ENCODE measurements at regions not wholly inside any gene's neighbourhood (a gene's known extent, or its start where the extent isn't known, plus 50 kb on each side); places are given as distances from the start of the nearest gene placed in this dataset.

DNA sequence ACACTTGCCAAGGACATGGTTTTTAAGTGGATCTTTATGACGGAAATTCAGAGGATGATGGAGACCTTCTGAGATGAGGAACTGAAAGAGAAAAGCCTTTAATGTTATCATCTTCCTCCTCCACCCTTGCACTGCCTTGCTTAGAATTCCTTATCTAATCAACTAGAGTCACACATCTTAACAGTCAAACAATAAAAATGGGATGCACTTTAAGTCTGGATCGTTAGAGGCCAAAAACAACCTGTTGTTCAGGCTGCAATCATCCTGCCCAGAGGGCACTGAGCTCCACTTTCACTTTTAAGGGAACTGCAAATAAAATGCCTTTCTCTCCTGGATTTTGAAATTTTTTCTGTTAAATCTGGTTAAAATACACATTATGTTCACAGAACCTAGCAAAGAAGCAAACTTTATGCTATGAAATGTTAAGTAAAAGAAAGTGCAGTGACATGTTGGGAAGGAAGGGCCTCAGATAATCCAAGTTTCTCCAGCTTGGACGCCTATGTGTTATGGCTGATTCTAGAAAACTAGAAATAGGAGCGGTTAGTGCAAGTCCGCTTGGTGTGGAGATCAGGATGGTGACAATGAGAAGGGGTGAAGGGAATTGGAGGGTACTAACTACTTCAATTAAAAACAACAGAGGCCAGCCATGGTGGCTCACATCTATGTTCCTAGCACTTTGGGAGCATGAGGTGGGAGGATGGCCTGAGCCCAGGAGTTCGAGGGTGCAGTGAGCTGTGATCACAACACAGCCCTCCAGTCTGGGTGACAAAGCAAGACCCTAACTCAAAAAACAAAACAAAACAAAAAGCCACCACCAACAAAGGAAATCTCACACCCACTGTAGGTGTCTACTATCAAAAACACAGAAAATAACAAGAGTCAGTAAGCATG, 66.4 kb upstream of the KIF13A start:
- intact Hi-C loops (cut with micrococcal nuclease; ENCODE audit: unreplicated experiment): no loop called here
- Mint-ChIP-seq H3K36me3 (ENCODE audit: insufficient read depth, unreplicated experiment) (no peaks in the 10 kb centered on the region), H3K27ac (ENCODE audit: unreplicated experiment) (no peak overlapping the region), H3K4me3 (ENCODE audit: low read depth, unreplicated experiment) (peak overlapping the region; percentile 22), H3K4me1 (ENCODE audit: low read depth, unreplicated experiment) (peaks cover 20% of the 10 kb centered on the region), H3K9me3 (ENCODE audit: low read depth, unreplicated experiment) (no peaks in the 10 kb centered on the region), H3K27me3 (ENCODE audit: unreplicated experiment) (no peaks in the 10 kb centered on the region)
- CTCF ChIA-PET: interaction anchor here (0.9 kb wide), 1 partner anchor 10 kb away, joined by 3 read pairs; no protein-coding TSS in a partner anchor
- BruUV-seq (replicated peaks): no TSS peak
- TF ChIP-seq, protein P1, sequence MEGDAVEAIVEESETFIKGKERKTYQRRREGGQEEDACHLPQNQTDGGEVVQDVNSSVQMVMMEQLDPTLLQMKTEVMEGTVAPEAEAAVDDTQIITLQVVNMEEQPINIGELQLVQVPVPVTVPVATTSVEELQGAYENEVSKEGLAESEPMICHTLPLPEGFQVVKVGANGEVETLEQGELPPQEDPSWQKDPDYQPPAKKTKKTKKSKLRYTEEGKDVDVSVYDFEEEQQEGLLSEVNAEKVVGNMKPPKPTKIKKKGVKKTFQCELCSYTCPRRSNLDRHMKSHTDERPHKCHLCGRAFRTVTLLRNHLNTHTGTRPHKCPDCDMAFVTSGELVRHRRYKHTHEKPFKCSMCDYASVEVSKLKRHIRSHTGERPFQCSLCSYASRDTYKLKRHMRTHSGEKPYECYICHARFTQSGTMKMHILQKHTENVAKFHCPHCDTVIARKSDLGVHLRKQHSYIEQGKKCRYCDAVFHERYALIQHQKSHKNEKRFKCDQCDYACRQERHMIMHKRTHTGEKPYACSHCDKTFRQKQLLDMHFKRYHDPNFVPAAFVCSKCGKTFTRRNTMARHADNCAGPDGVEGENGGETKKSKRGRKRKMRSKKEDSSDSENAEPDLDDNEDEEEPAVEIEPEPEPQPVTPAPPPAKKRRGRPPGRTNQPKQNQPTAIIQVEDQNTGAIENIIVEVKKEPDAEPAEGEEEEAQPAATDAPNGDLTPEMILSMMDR (IDR thresholded peaks at IDR 0.05; ENCODE audit: unreplicated experiment): no peak
- DNase-seq: no peak

DNA sequence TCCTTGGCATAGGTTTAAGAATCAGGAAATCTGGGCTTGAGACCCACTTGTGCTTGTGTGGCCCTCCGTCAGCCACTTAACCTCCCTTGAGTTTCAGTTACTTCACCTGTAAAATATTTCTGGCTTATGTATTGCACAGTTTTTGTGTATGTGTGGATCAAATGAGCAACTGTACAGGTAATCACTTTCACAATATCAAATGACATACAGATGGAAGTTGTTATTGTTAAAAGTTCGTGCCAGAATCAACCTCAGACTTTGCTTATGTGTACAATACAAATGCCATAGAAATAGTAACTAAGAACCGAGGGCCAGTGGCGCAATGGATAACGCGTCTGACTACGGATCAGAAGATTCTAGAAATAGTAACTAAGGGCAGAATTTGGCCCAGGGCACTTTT, 65.6 kb upstream of the KIF13A start:
- BruUV-seq (replicated peaks): no TSS peak

DNA sequence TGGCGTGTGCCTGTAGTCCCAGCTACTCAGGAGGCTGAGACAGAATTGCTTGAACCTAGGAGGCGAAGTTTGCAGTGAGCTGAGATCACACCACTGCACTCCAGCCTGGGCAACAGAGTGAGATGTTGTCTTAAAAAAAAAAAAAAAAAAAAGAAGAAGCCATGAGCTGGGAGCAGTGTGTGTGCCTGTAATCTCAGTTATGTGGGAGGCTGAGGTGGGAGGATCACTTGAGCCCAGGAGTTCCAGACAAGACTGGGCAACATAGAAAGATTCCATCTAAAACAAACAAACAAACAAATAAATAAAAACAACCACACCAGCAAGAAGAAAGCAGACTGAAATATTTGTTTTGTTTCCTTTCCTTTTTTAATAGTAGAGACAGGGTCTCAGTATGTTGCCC, 62.2 kb upstream of the KIF13A start:
- no TSS peak for BruUV-seq (replicated peaks)
- TF ChIP-seq, protein P1 (IDR thresholded peaks at IDR 0.05; ENCODE audit: unreplicated experiment): no peak
- Mint-ChIP-seq H3K36me3 (ENCODE audit: insufficient read depth, unreplicated experiment) (no peaks in the 10 kb centered on the region), H3K4me1 (ENCODE audit: low read depth, unreplicated experiment) (peaks cover 9% of the 10 kb centered on the region), H3K9me3 (ENCODE audit: low read depth, unreplicated experiment) (no peaks in the 10 kb centered on the region), H3K27ac (ENCODE audit: unreplicated experiment) (no peak overlapping the region), H3K27me3 (ENCODE audit: unreplicated experiment) (no peaks in the 10 kb centered on the region), H3K4me3 (ENCODE audit: low read depth, unreplicated experiment) (no peak overlapping the region)
- CTCF ChIA-PET: no interaction called here
- intact Hi-C loops (cut with micrococcal nuclease; ENCODE audit: unreplicated experiment): no loop called here
- DNase-seq: no peak

More for the DNA sequence above, 65.6 kb upstream of the KIF13A start:
- no peak for DNase-seq
- H3K4me3 Mint-ChIP-seq (ENCODE audit: low read depth, unreplicated experiment): no peak overlapping the region
- TF ChIP-seq, protein P1 (IDR thresholded peaks at IDR 0.05; ENCODE audit: unreplicated experiment): no peak
- peaks cover 20% of the 10 kb centered on the region for H3K4me1 Mint-ChIP-seq (ENCODE audit: low read depth, unreplicated experiment)
- intact Hi-C loops (cut with micrococcal nuclease; ENCODE audit: unreplicated experiment): no loop called here
- no peak overlapping the region for H3K27ac Mint-ChIP-seq (ENCODE audit: unreplicated experiment)
- no peaks in the 10 kb centered on the region for H3K27me3 Mint-ChIP-seq (ENCODE audit: unreplicated experiment)
- CTCF ChIA-PET: interaction anchor here (0.9 kb wide), 1 partner anchor 10 kb away, joined by 3 read pairs; no protein-coding TSS in a partner anchor
- H3K36me3 Mint-ChIP-seq (ENCODE audit: insufficient read depth, unreplicated experiment): no peaks in the 10 kb centered on the region
- no peaks in the 10 kb centered on the region for H3K9me3 Mint-ChIP-seq (ENCODE audit: low read depth, unreplicated experiment)

DNA sequence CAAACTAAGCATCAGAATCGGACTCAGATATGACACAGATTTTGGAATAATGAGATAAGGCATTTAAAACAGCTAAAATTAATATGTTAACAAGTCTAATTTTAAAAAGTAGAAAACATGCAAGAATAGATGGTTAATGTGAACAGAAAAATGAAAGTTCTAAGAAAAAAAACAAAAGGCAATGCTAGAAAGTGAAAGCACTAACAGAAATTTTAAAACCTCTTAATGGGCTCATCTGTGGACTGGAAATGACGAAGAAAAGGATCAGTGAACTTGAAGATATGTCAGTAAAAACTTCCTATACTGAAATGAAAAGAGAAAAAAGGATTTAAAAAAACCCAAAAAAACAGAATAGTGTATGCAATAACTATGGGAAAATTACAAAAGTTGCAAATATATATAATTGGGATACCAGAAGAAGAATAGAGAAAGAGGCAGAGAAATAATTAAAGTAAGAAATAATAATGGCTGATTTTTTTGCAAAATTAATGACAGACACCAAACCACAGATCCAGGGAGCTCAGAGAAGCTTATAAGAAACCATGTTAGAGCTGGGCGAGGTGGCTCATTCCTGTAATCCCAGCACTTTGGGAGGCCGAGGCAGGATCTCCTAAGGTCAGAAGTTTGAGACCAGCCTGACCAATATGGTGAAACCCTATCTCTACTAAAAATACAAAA, 61.7 kb upstream of the KIF13A start:
- H3K9me3 Mint-ChIP-seq (ENCODE audit: low read depth, unreplicated experiment): no peaks in the 10 kb centered on the region
- TF ChIP-seq, protein P1 (IDR thresholded peaks at IDR 0.05; ENCODE audit: unreplicated experiment): no peak
- intact Hi-C loops (cut with micrococcal nuclease; ENCODE audit: unreplicated experiment): no loop called here
- no peaks in the 10 kb centered on the region for H3K27me3 Mint-ChIP-seq (ENCODE audit: unreplicated experiment)
- H3K4me1 Mint-ChIP-seq (ENCODE audit: low read depth, unreplicated experiment): peaks cover 8% of the 10 kb centered on the region
- CTCF ChIA-PET: no interaction called here
- H3K36me3 Mint-ChIP-seq (ENCODE audit: insufficient read depth, unreplicated experiment): no peaks in the 10 kb centered on the region
- H3K4me3 Mint-ChIP-seq (ENCODE audit: low read depth, unreplicated experiment): no peak overlapping the region
- BruUV-seq (replicated peaks): no TSS peak
- DNase-seq: no peak
- no peak overlapping the region for H3K27ac Mint-ChIP-seq (ENCODE audit: unreplicated experiment)

Data from Calu3 (cell line).